BE2C (cell line): ENCODE measurements at regions not wholly inside any gene's neighbourhood (a gene's known extent, or its start where the extent isn't known, plus 50 kb on each side); places are given as distances from the start of the nearest gene placed in this dataset.

Experiments
- DNase-seq: peaks from one replicate; pipeline ENCODE4 v3.0.0-alpha.2; 2020
- H3K27me3 ChIP-seq: fragments of 250-450 bp; sonication (Bioruptor Pico); 2 replicates; pipeline ENCODE4 v1.5.1; 2020; ENCODE audit warnings: mild to moderate bottlenecking
- H3K36me3 ChIP-seq: fragments of 250-450 bp; sonication (Bioruptor Pico); 2 replicates; pipeline ENCODE4 v1.5.1; 2020; ENCODE audit warnings: mild to moderate bottlenecking
- H3K4me1 ChIP-seq: fragments of 250-450 bp; sonication (Bioruptor Pico); 2 replicates; pipeline ENCODE4 v1.5.1; 2020
- H3K4me3 ChIP-seq: 2 replicates; pipeline ENCODE4 v1.5.1; 2011; ENCODE audit warnings: low read depth, low read length
- H3K9me3 ChIP-seq: fragments of 250-450 bp; sonication (Bioruptor Pico); 2 replicates; pipeline ENCODE4 v1.5.1; 2020
- CTCF ChIP-seq: IDR thresholded peaks from 2 replicates; pipeline ENCODE4 v1.5.1; 2012; ENCODE audit warnings: mild to moderate bottlenecking, low read depth, low read length

DNA sequence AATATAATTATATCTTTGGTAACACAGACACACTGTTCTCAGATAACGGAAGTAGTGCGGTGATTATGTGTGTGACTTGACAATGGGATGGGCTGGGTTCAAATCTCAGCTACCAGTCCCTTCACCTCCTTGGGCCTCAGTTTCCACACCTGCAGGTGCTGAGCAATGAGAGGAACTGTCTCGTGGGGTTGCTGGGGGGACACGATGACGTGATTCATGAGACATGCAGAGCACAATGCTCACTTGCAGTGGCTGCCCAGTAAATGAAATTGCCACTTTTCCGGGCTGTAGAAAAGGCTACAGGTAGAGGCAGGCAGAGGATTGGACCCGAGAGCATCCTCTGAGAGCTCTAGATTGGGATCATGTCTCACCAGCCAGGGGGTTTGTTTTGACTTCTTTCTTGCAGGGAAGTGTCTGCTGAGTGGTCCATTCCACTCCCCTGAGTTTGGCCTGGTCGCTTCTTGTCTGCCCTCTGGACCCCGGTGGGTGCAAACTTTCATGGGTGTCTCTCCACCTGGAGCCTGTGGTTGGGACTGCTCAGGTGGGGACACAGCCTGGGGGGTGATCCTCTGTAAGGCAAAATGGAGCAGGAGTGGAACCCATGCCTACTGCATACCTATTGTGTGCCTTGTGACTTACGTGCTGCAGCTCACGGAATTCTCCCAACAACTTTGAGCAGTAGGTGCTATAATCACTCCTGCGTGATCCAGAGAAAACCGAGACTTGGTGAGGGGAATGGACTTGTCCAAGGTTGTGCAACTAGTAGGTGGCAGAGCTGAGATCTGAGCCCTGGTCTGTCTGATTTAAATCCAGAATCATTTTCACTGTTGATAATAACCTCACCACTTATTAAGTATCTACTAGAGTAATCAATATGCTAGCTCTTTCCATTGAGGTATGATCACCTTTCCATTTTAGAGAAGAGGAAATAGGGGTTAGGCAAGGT is 147.2 kb downstream of the CEBPB start:
- no peaks in the 10 kb centered on the region for H3K27me3 ChIP-seq
- no peak overlapping the region for H3K4me3 ChIP-seq
- peaks cover 16% of the 10 kb centered on the region for H3K4me1 ChIP-seq
- TF ChIP-seq CTCF, result no peak
- no peaks in the 10 kb centered on the region for H3K9me3 ChIP-seq
- no peak for DNase-seq
- H3K36me3 ChIP-seq, result no peaks in the 10 kb centered on the region

- H3K36me3 ChIP-seq, result no peaks in the 10 kb centered on the region
- no peak for TF ChIP-seq CTCF
- peaks cover 16% of the 10 kb centered on the region for H3K4me1 ChIP-seq
- no peaks in the 10 kb centered on the region for H3K9me3 ChIP-seq
- H3K27me3 ChIP-seq, result no peaks in the 10 kb centered on the region
- H3K4me3 ChIP-seq, result no peak overlapping the region
- no peak for DNase-seq
These were observed 148.1 kb downstream of the CEBPB start for GRCh38 chr20:50338479-50339391.

- H3K36me3 ChIP-seq, result no peaks in the 10 kb centered on the region
- H3K9me3 ChIP-seq, result no peaks in the 10 kb centered on the region
- H3K4me1 ChIP-seq, result peaks cover 16% of the 10 kb centered on the region
- H3K4me3 ChIP-seq, result no peak overlapping the region
- peak; percentile 37 for DNase-seq
- H3K27me3 ChIP-seq, result no peaks in the 10 kb centered on the region
- TF ChIP-seq CTCF, result no peak
These were observed 148.9 kb downstream of the CEBPB start for GRCh38 chr20:50339466-50339901.

GRCh38 chr20:50340541-50340940 is 149.9 kb downstream of the CEBPB start:
- Histone ChIP-seq H3K27me3 (no peaks in the 10 kb centered on the region), H3K9me3 (no peaks in the 10 kb centered on the region), H3K4me3 (no peak overlapping the region), H3K36me3 (no peaks in the 10 kb centered on the region), H3K4me1 (peaks cover 16% of the 10 kb centered on the region)
- no peak for TF ChIP-seq CTCF
- DNase-seq, result no peak

GRCh38 chr20:50341050-50341449 is 150.4 kb downstream of the CEBPB start:
- TF ChIP-seq CTCF, result no peak
- no peaks in the 10 kb centered on the region for H3K27me3 ChIP-seq

More at GRCh38 chr20:50341050-50341449, 150.4 kb downstream of the CEBPB start:
- DNase-seq, result no peak
- H3K4me3 ChIP-seq, result no peak overlapping the region
- peaks cover 19% of the 10 kb centered on the region for H3K4me1 ChIP-seq
- no peaks in the 10 kb centered on the region for H3K9me3 ChIP-seq
- H3K36me3 ChIP-seq, result no peaks in the 10 kb centered on the region
